D721Med (cell line): ENCODE measurements at regions not wholly inside any gene's neighbourhood (a gene's known extent, or its start where the extent isn't known, plus 50 kb on each side); places are given as distances from the start of the nearest gene placed in this dataset.
"Not testable (repeated sequence)": the region's sequence is repeated elsewhere in the genome, so short reads cannot be mapped to it uniquely, and the experiment has no call there.

ENCODE experiments used
- DNase-seq: peaks from one replicate; pipeline ENCODE4 v3.0.0; 2011; ENCODE audit warnings: low spot score; ENCODE audit not compliant: insufficient read length
- FAIRE-seq: peaks from 2 replicates; lab custom pipeline; 2011; peaks lifted over from hg19 to GRCh38; lab: Jason Lieb, UNC
- CTCF ChIP-seq: IDR thresholded peaks from 2 replicates; pipeline ENCODE4 v1.5.1; 2012; ENCODE audit warnings: mild to moderate bottlenecking, control low read depth; ENCODE audit not compliant: insufficient read depth; ENCODE audit errors: missing control alignments

GRCh38 chr6:137387096-137387764, 107.0 kb downstream of the OLIG3 start:
- no peak for FAIRE-seq
- no peak for DNase-seq
- TF ChIP-seq CTCF, result no peak

GRCh38 chr6:137383287-137383686, 110.9 kb downstream of the OLIG3 start:
- not testable (repeated sequence) for FAIRE-seq, DNase-seq

- DNase-seq (no peak), FAIRE-seq (no peak)
- no peak for TF ChIP-seq CTCF
These were observed 116.2 kb downstream of the OLIG3 start for GRCh38 chr6:137378090-137378369.

GRCh38 chr6:137373296-137373695, 120.9 kb downstream of the OLIG3 start:
- TF ChIP-seq CTCF, result no peak
- FAIRE-seq (no peak), DNase-seq (no peak)

GRCh38 chr6:137372532-137372931, 121.7 kb downstream of the OLIG3 start:
- FAIRE-seq, result no peak
- DNase-seq, result no peak
- TF ChIP-seq CTCF, result no peak

GRCh38 chr6:137371634-137372016, 122.6 kb downstream of the OLIG3 start:
- DNase-seq (no peak), FAIRE-seq (no peak)
- TF ChIP-seq CTCF, result no peak

GRCh38 chr6:137370871-137371633, 123.1 kb downstream of the OLIG3 start:
- DNase-seq (no peak), FAIRE-seq (no peak)
- no peak for TF ChIP-seq CTCF
